ENCODE measurements at regions not wholly inside any gene's neighbourhood (a gene's known extent, or its start where the extent isn't known, plus 50 kb on each side); places are given as distances from the start of the nearest gene placed in this dataset.

DNA sequence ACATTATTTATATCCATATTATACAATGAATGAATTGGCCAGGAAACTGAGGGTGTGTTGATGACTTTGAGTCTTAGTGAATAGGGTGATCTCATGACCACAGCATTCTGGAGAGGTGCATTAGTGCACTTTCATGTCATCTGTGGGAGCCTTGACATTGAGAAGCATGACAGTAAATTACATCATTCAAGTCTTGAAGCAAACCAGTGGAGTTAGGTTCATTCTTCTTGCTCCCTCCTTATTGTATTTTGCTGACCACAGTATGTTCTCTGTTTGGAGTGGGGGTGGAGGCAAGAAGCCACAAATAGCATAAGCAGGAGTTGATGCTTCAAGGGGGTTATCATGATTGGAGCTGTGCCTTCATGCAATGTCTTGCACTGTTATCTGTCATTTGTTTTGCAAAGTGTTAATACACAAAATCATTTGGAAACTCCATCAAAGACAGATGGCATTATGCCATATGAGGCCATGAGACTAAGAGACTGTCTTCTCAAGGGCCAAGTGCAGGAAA, 680.2 kb downstream of the NYAP2 start:
- no peak overlapping the region for H3K4me3 Mint-ChIP-seq
- TF ChIP-seq, protein P1, sequence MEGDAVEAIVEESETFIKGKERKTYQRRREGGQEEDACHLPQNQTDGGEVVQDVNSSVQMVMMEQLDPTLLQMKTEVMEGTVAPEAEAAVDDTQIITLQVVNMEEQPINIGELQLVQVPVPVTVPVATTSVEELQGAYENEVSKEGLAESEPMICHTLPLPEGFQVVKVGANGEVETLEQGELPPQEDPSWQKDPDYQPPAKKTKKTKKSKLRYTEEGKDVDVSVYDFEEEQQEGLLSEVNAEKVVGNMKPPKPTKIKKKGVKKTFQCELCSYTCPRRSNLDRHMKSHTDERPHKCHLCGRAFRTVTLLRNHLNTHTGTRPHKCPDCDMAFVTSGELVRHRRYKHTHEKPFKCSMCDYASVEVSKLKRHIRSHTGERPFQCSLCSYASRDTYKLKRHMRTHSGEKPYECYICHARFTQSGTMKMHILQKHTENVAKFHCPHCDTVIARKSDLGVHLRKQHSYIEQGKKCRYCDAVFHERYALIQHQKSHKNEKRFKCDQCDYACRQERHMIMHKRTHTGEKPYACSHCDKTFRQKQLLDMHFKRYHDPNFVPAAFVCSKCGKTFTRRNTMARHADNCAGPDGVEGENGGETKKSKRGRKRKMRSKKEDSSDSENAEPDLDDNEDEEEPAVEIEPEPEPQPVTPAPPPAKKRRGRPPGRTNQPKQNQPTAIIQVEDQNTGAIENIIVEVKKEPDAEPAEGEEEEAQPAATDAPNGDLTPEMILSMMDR (conservative IDR thresholded peaks at IDR 0.05): no peak
- Histone ChIP-seq H3K27ac (ENCODE audit: insufficient read length, low read depth, low read length) (no peak overlapping the region), H2AK5ac (ENCODE audit: insufficient read length, low read length) (no peak overlapping the region), H3K18ac (ENCODE audit: insufficient read length, low read depth, low read length) (no peak overlapping the region), H4K5ac (ENCODE audit: insufficient read length, low read depth, low read length) (no peak overlapping the region), H4K20me1 (ENCODE audit: control insufficient read depth, insufficient read depth, insufficient read length) (no peaks in the 10 kb centered on the region), H3K4me1 (ENCODE audit: insufficient read depth, low read length) (no peaks in the 10 kb centered on the region), H3T11ph (ENCODE audit: low read length) (no peak overlapping the region), H3K4me2 (ENCODE audit: insufficient read depth, insufficient read length, low read length) (no peak overlapping the region), H2BK5ac (ENCODE audit: insufficient read length, low read length) (no peak overlapping the region), H2BK15ac (ENCODE audit: low read depth, low read length) (no peak overlapping the region), H3K23me2 (ENCODE audit: insufficient read length, low read depth, low read length, poor library complexity, severe bottlenecking) (no peaks in the 10 kb centered on the region), H3K79me1 (ENCODE audit: insufficient read depth, low read depth, low read length, poor library complexity, severe bottlenecking) (no peaks in the 10 kb centered on the region), H3K23ac (ENCODE audit: insufficient read length, low read depth, low read length) (no peak overlapping the region), H2BK20ac (ENCODE audit: low read depth, low read length, poor library complexity, severe bottlenecking) (no peak overlapping the region), H3K56ac (ENCODE audit: insufficient read length, low read depth, low read length) (no peak overlapping the region), H3K4ac (ENCODE audit: low read depth, low read length) (no peak overlapping the region), H3K14ac (ENCODE audit: insufficient read depth, low read length) (no peak overlapping the region), H3K27me3 (ENCODE audit: insufficient read depth, low read length) (no peaks in the 10 kb centered on the region), H3K9ac (ENCODE audit: extremely low read depth, insufficient read length, low read length) (no peak overlapping the region), H2AFZ (ENCODE audit: low read length) (no peak overlapping the region), H3K9me3 (ENCODE audit: control insufficient read depth, low read depth, low read length) (peaks cover 6% of the 10 kb centered on the region), H4K91ac (ENCODE audit: insufficient read length, low read depth, low read length) (no peak overlapping the region), H3K79me2 (ENCODE audit: insufficient read depth, low read length) (no peaks in the 10 kb centered on the region), H4K8ac (replicated peaks; ENCODE audit: insufficient read length, low read depth, low read length) (no peak overlapping the region), H2BK120ac (ENCODE audit: low read depth, low read length, poor library complexity, severe bottlenecking) (no peak overlapping the region), H2BK12ac (ENCODE audit: insufficient read length, low read depth, low read length) (no peak overlapping the region)
- H3K27ac Mint-ChIP-seq: no peak overlapping the region
- DNase-seq: no peak
- peaks cover 0 to 4% (median 4%) of the 10 kb centered on the region in 3 experiments; a peak in 5 of 7 replicates for H3K36me3 Mint-ChIP-seq (ENCODE audit: insufficient read depth in 1 of 3, low read depth in 3 of 3)
- H3K4me1 Mint-ChIP-seq: no peaks in the 10 kb centered on the region
- peaks cover 7 to 14% of the 10 kb centered on the region in 2 experiments; a peak in 4 of 5 replicates for H3K9me3 Mint-ChIP-seq
- no peaks in the 10 kb centered on the region for H3K27me3 Mint-ChIP-seq (ENCODE audit: low read depth)

Data from H9 (cell line).